ENCODE measurements at regions not wholly inside any gene's neighbourhood (a gene's known extent, or its start where the extent isn't known, plus 50 kb on each side); places are given as distances from the start of the nearest gene placed in this dataset.

GRCh38 chr11:119787074-119787461, 58.1 kb upstream of the NECTIN1 start (continued):
- no peak for TF ChIP-seq KAT2B (IDR thresholded peaks at IDR 0.05; ENCODE audit: borderline replicate concordance, low read depth, low read length)
- TF ChIP-seq SMAD1 (CRISPR knock-in tag; IDR thresholded peaks at IDR 0.05; ENCODE audit: borderline replicate concordance, low read depth): no peak
- TF ChIP-seq ZNF772 (CRISPR knock-in tag; IDR thresholded peaks at IDR 0.05): no peak
- no peak for TF ChIP-seq NFE2L1 (CRISPR knock-in tag; IDR thresholded peaks at IDR 0.05; ENCODE audit: borderline replicate concordance)
- no peak for TF ChIP-seq MIXL1 (CRISPR knock-in tag; IDR thresholded peaks at IDR 0.05)
- TF ChIP-seq U2AF2 (IDR thresholded peaks at IDR 0.05; ENCODE audit: low read depth, low read length): no peak

GRCh38 chr11:119786431-119787073, 57.6 kb upstream of the NECTIN1 start:
- Histone ChIP-seq H3K36me3 (replicated peaks in 1 of 2; ENCODE audit: control insufficient read depth in 1 of 2, insufficient read depth in 2 of 2, low read length in 2 of 2) (no peaks in the 10 kb centered on the region), H2AFZ (ENCODE audit: low read length) (no peak overlapping the region), H3K4me2 (ENCODE audit: low read depth, low read length) (no peak overlapping the region), H3K79me2 (ENCODE audit: insufficient read depth, low read length) (no peaks in the 10 kb centered on the region), H3K9ac (ENCODE audit: insufficient read depth, low read depth, low read length) (no peak overlapping the region), H3K4me3 (replicated peaks in 1 of 3; ENCODE audit: insufficient read depth in 1 of 3, low read depth in 2 of 3, low read length in 3 of 3) (no peak overlapping the region), H3K4me1 (ENCODE audit: insufficient read depth, low read length) (no peaks in the 10 kb centered on the region), H3K27ac (ENCODE audit: extremely low read length, insufficient read depth, low read length) (no peak overlapping the region), H3K9me3 (ENCODE audit: low read length) (no peaks in the 10 kb centered on the region), H3K27me3 (ENCODE audit: control insufficient read depth in 1 of 2, insufficient read depth in 2 of 2, low read length in 2 of 2) (peaks cover 12 to 40% of the 10 kb centered on the region in 2 experiments), H4K20me1 (ENCODE audit: insufficient read depth, low read length) (no peaks in the 10 kb centered on the region)
- intact Hi-C loops (cut with micrococcal nuclease; ENCODE audit: unreplicated experiment): no loop called here
- ATAC-seq (no peak), DNase-seq (ENCODE audit: low spot score) (no peak), FAIRE-seq (no peak)
- in situ Hi-C loops (cut with HindIII; ENCODE audit: extremely low pct_ligation_motif_present, low pct_unique_long_range_greater_than_20kb): no loop called here
- BruUV-seq (replicated peaks): no TSS peak
- CTCF ChIA-PET (ENCODE audit: low intra/inter-chr PET ratio, low total read pairs): no interaction called here
- WGBS (ENCODE audit: low lambda C conversion rate): 44% methylated on average over 7 of the region's 10 CpGs
- POLR2A ChIA-PET: no interaction called here
- TF ChIP-seq JUND (CRISPR knock-in tag; IDR thresholded peaks at IDR 0.05): no peak
- TF ChIP-seq SNAPC5 (CRISPR knock-in tag; IDR thresholded peaks at IDR 0.05; ENCODE audit: borderline replicate concordance): no peak
- TF ChIP-seq ZNF34 (CRISPR knock-in tag; IDR thresholded peaks at IDR 0.05; ENCODE audit: borderline replicate concordance): no peak
- no peak for TF ChIP-seq BRD4 (CRISPR knock-in tag; IDR thresholded peaks at IDR 0.05)
- TF ChIP-seq WIZ (CRISPR knock-in tag; IDR thresholded peaks at IDR 0.05): no peak
- TF ChIP-seq MXD3 (CRISPR knock-in tag; IDR thresholded peaks at IDR 0.05): no peak
- TF ChIP-seq ZSCAN21 (CRISPR knock-in tag; IDR thresholded peaks at IDR 0.05; ENCODE audit: borderline replicate concordance): no peak
- no peak for TF ChIP-seq ATM (IDR thresholded peaks at IDR 0.05; ENCODE audit: borderline replicate concordance)
- no peak for TF ChIP-seq SAFB2 (CRISPR knock-in tag; IDR thresholded peaks at IDR 0.05; ENCODE audit: borderline replicate concordance, low read depth)
- no peak for TF ChIP-seq ZNF780A (CRISPR knock-in tag; IDR thresholded peaks at IDR 0.05)
- TF ChIP-seq ZNF674 (CRISPR knock-in tag; IDR thresholded peaks at IDR 0.05; ENCODE audit: low read depth): no peak
- no peak for TF ChIP-seq KDM4B (CRISPR knock-in tag; IDR thresholded peaks at IDR 0.05)
- TF ChIP-seq MXI1 (IDR thresholded peaks at IDR 0.05; ENCODE audit: borderline replicate concordance, low read depth, low read length): no peak
- no peak for TF ChIP-seq USF2 (IDR thresholded peaks at IDR 0.05; ENCODE audit: low read depth, low read length)
- no peak for TF ChIP-seq USF2 (CRISPR knock-in tag; IDR thresholded peaks at IDR 0.05; ENCODE audit: borderline replicate concordance)
- no peak for TF ChIP-seq RAD21 (CRISPR knock-in tag; IDR thresholded peaks at IDR 0.05)
- no peak for TF ChIP-seq BCL3 (CRISPR knock-in tag; IDR thresholded peaks at IDR 0.05)

All from HepG2 (cell line).